ENCODE measurements at regions not wholly inside any gene's neighbourhood (a gene's known extent, or its start where the extent isn't known, plus 50 kb on each side); places are given as distances from the start of the nearest gene placed in this dataset.

DNA sequence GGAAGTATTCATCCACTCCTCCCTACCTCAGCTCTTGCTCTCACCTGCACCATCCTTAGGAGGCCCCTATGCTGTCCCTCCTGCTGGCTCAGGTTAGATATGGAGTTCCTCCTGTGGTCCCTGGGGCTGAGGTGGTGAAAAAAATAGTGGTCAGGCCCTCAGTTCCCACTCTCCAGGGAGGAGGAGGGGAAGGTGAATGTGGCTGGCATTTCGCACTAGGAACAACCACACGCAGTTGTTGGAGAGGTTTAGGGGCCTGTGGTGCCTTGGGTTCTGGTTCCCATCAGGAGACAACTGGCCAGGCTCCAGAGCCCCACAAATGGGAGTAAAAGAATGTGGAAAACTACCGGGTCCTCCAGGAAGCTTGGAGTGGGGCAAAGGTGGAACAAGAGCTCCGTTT is 81.7 kb upstream of the HSPA9 start:
- Histone ChIP-seq H3F3A (ENCODE audit: low read length, unreplicated experiment) (no peaks in the 10 kb centered on the region), H3K27ac (ENCODE audit: low read length) (no peak overlapping the region), H3K9me3 (ENCODE audit: low read length) (no peaks in the 10 kb centered on the region), H3K27me3 (ENCODE audit: low read length) (no peaks in the 10 kb centered on the region; the same call in 1 of the 2 replicates), H3K79me2 (ENCODE audit: low read length) (no peaks in the 10 kb centered on the region), H3K4me1 (ENCODE audit: insufficient read depth, low read length) (peaks cover 5% of the 10 kb centered on the region; the same call in 1 of the 2 replicates), H3K4me2 (ENCODE audit: low read length) (no peak overlapping the region), H3K9me2 (replicated peaks; ENCODE audit: low read length) (no peaks in the 10 kb centered on the region), H3K4me3 (ENCODE audit: low read length) (no peak overlapping the region), H3K36me3 (ENCODE audit: low read depth, low read length) (no peaks in the 10 kb centered on the region), H3K9ac (ENCODE audit: low read length) (no peak overlapping the region), H2AFZ (ENCODE audit: low read length) (no peak overlapping the region), H4K20me1 (ENCODE audit: low read length) (no peaks in the 10 kb centered on the region)
- no peak for DNase-seq
- intact Hi-C loops (cut with micrococcal nuclease), result no loop called here
- POLR2A ChIA-PET (ENCODE audit: unreplicated experiment), result no interaction called here
- CTCF ChIA-PET, result no interaction called here
- ATAC-seq, result no peak
- TF ChIP-seq EZH2phosphoT487 (IDR thresholded peaks at IDR 0.05; ENCODE audit: borderline replicate concordance, low read length), result no peak
- TF ChIP-seq, protein P1, sequence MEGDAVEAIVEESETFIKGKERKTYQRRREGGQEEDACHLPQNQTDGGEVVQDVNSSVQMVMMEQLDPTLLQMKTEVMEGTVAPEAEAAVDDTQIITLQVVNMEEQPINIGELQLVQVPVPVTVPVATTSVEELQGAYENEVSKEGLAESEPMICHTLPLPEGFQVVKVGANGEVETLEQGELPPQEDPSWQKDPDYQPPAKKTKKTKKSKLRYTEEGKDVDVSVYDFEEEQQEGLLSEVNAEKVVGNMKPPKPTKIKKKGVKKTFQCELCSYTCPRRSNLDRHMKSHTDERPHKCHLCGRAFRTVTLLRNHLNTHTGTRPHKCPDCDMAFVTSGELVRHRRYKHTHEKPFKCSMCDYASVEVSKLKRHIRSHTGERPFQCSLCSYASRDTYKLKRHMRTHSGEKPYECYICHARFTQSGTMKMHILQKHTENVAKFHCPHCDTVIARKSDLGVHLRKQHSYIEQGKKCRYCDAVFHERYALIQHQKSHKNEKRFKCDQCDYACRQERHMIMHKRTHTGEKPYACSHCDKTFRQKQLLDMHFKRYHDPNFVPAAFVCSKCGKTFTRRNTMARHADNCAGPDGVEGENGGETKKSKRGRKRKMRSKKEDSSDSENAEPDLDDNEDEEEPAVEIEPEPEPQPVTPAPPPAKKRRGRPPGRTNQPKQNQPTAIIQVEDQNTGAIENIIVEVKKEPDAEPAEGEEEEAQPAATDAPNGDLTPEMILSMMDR (conservative IDR thresholded peaks at IDR 0.05; ENCODE audit: low read depth, low read length), result no peak
- TF ChIP-seq EZH2 (IDR thresholded peaks at IDR 0.05; ENCODE audit: low read length, unreplicated experiment), result no peak
- BruUV-seq (replicated peaks), result no TSS peak

DNA sequence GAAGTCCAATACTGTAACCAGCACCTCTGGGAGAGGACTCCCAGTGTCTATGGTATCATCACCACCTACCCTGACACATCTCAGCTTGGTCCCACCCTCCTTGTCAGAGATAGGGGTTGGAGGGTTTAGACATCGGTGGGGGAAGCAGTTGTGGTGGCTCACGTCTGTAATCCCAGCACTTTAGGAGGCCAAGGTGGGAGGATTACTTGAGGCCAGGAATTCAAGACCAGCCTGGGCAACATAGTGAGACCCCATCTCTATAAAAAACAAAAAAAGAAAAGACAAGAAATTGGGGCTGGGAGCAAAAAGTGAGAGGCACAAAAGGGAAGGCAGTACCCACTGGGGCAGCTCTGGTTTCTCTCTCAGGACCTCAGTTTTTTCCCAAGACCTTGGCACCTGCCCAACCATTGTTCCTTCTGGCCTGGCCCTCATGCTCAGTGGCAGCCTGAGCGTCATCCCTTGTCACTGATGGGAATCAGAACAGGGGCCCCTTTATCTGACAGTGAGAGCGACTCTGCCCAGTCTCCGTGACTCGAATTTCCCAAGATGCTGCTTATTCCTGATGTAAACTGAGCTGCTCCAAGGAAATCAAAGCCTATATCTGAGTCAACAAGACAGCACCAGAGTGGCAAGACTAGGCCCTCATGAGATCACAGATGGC is 80.5 kb upstream of the HSPA9 start:
- no peaks in the 10 kb centered on the region for H4K20me1 ChIP-seq (ENCODE audit: low read length)
- no peaks in the 10 kb centered on the region for H3K79me2 ChIP-seq (ENCODE audit: low read length)
- H2AFZ ChIP-seq (ENCODE audit: low read length), result no peak overlapping the region
- H3K9me3 ChIP-seq (ENCODE audit: low read length), result no peaks in the 10 kb centered on the region
- H3F3A ChIP-seq (ENCODE audit: low read length, unreplicated experiment), result no peaks in the 10 kb centered on the region
- ATAC-seq, result no peak
- no peak for TF ChIP-seq EZH2phosphoT487 (IDR thresholded peaks at IDR 0.05; ENCODE audit: borderline replicate concordance, low read length)
- TF ChIP-seq EZH2 (IDR thresholded peaks at IDR 0.05; ENCODE audit: low read length, unreplicated experiment), result no peak
- TF ChIP-seq, protein P1 (conservative IDR thresholded peaks at IDR 0.05; ENCODE audit: low read depth, low read length), result no peak
- intact Hi-C loops (cut with micrococcal nuclease), result no loop called here
- no TSS peak for BruUV-seq (replicated peaks)
- H3K9me2 ChIP-seq (replicated peaks; ENCODE audit: low read length), result no peaks in the 10 kb centered on the region
- H3K36me3 ChIP-seq (ENCODE audit: low read depth, low read length), result no peaks in the 10 kb centered on the region
- no peak for DNase-seq
- no peak overlapping the region for H3K9ac ChIP-seq (ENCODE audit: low read length)
- H3K4me2 ChIP-seq (ENCODE audit: low read length), result no peak overlapping the region
- ChIA-PET POLR2A (ENCODE audit: unreplicated experiment) (no interaction called here), CTCF (no interaction called here)
- H3K27me3 ChIP-seq (ENCODE audit: low read length), result no peaks in the 10 kb centered on the region; the same call in 1 of the 2 replicates
- H3K4me3 ChIP-seq (ENCODE audit: low read length), result no peak overlapping the region
- H3K4me1 ChIP-seq (ENCODE audit: insufficient read depth, low read length), result peaks cover 5% of the 10 kb centered on the region; the same call in 1 of the 2 replicates
- no peak overlapping the region for H3K27ac ChIP-seq (ENCODE audit: low read length)

DNA sequence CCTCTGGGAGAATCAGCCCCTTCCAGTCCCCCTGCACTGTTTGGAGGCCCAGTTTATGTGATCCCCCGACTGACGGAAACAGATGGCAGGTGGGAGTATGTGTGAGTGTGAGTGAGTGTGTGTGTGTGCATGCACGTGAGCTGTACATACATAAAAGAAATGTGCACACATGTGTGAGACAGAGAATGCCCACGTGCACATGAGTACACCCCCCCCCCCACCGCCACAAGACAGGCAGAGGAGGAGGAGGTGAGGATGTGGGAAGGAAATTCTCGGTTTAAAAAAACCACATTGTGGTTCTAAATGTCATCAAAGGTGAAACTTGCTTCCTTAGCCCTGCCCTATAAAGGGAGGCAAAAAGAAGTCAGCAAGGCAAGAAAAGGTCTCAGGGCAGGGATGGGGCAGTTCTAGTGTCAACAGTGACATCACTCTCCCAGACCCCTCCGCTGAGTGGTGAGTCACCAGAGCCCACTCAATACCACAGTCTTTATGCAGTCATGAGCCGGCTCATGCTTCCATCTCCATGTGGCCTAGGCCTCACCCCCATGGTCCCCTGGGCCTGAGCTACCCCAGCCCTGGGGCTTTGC is 79.2 kb upstream of the HSPA9 start:
- BruUV-seq (replicated peaks), result no TSS peak
- Histone ChIP-seq H3K9ac (ENCODE audit: low read length) (no peak overlapping the region), H2AFZ (ENCODE audit: low read length) (no peak overlapping the region), H3K4me1 (ENCODE audit: insufficient read depth, low read length) (peaks cover 5% of the 10 kb centered on the region; the same call in 1 of the 2 replicates), H4K20me1 (ENCODE audit: low read length) (no peaks in the 10 kb centered on the region), H3K36me3 (ENCODE audit: low read depth, low read length) (no peaks in the 10 kb centered on the region), H3K79me2 (ENCODE audit: low read length) (no peaks in the 10 kb centered on the region), H3K4me3 (ENCODE audit: low read length) (no peak overlapping the region), H3K9me3 (ENCODE audit: low read length) (no peaks in the 10 kb centered on the region), H3F3A (ENCODE audit: low read length, unreplicated experiment) (no peaks in the 10 kb centered on the region), H3K9me2 (replicated peaks; ENCODE audit: low read length) (no peaks in the 10 kb centered on the region), H3K27ac (ENCODE audit: low read length) (no peak overlapping the region), H3K27me3 (ENCODE audit: low read length) (peaks cover 7% of the 10 kb centered on the region; the same call in 1 of the 2 replicates), H3K4me2 (ENCODE audit: low read length) (no peak overlapping the region)
- ChIA-PET CTCF (no interaction called here), POLR2A (ENCODE audit: unreplicated experiment) (no interaction called here)
- DNase-seq (peak; percentile 48), ATAC-seq (no peak)
- intact Hi-C loops (cut with micrococcal nuclease), result no loop called here
- no peak for TF ChIP-seq EZH2 (IDR thresholded peaks at IDR 0.05; ENCODE audit: low read length, unreplicated experiment)
- no peak for TF ChIP-seq EZH2phosphoT487 (IDR thresholded peaks at IDR 0.05; ENCODE audit: borderline replicate concordance, low read length)
- TF ChIP-seq, protein P1 (conservative IDR thresholded peaks at IDR 0.05; ENCODE audit: low read depth, low read length), result no peak

All from PC-3 (cell line).